ENCODE measurements at regions not wholly inside any gene's neighbourhood (a gene's known extent, or its start where the extent isn't known, plus 50 kb on each side); places are given as distances from the start of the nearest gene placed in this dataset.
A peak's percentile ranks its signal among the peaks of the same experiment; 100 is the strongest.

- TF ChIP-seq, protein P1, sequence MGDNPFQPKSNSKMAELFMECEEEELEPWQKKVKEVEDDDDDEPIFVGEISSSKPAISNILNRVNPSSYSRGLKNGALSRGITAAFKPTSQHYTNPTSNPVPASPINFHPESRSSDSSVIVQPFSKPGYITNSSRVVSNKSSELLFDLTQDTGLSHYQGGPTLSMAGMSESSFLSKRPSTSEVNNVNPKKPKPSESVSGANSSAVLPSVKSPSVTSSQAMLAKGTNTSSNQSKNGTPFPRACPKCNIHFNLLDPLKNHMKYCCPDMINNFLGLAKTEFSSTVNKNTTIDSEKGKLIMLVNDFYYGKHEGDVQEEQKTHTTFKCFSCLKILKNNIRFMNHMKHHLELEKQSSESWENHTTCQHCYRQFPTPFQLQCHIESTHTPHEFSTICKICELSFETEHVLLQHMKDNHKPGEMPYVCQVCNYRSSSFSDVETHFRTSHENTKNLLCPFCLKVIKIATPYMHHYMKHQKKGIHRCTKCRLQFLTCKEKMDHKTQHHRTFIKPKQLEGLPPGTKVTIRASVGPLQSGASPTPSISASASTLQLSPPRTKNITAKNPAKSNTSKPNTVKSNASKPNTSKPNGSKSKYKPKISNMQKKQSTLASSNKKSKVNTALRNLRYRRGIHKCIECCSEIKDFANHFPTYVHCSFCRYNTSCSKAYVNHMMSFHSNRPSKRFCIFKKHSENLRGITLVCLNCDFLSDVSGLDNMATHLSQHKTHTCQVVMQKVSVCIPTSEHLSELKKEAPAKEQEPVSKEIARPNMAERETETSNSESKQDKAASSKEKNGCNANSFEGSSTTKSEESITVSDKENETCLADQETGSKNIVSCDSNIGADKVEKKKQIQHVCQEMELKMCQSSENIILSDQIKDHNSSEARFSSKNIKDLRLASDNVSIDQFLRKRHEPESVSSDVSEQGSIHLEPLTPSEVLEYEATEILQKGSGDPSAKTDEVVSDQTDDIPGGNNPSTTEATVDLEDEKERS (CRISPR knock-in tag; IDR thresholded peaks at IDR 0.05), result peak; percentile 90; the same call in 1 of the 2 replicates
- peak; percentile 43; the same call in 1 of the 2 replicates for TF ChIP-seq SALL1 (CRISPR knock-in tag; IDR thresholded peaks at IDR 0.05)
- 0 out of 2 replicates have a peak, but pooled peaks have one; percentile 40 for TF ChIP-seq ZMYM2 (CRISPR knock-in tag; IDR thresholded peaks at IDR 0.05)
- peak; percentile 34; the same call in 1 of the 2 replicates for TF ChIP-seq RCOR2 (CRISPR knock-in tag; IDR thresholded peaks at IDR 0.05)
Observed at GRCh38 chr12:94836952-94837670, 166.4 kb downstream of the NDUFA12 start (continued).

DNA sequence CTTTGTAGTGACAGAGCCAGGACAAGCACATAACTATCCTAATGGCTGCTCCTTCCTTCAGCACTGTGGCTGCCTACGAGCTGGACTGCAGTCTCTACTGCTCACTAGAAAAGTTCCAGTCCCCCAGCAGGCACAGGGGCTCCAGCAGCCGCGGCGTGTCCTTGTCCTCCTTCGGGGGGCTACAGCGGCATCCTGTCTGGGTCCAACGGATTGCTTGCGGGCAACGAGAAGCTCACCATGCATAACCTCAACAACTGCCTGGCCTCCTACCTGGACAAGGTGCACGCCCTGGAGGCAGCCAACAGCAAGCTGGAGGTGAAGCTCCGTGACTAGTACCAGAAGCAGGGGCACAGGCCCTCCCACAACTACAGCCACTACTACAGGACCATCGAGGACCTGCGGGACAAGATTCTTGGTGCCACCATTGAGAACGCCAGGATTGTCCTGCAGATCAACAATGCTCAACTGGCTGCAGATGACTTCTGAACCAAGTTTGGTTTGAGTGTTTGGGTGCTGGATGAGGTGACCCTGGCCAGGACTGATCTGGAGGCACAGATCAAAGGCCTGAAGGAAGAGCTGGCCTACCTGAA, 169.4 kb downstream of the NDUFA12 start:
- FAIRE-seq, result no peak
- H3K9ac ChIP-seq (ENCODE audit: insufficient read depth, low read depth, low read length), result no peak overlapping the region
- H2AFZ ChIP-seq (ENCODE audit: low read length), result no peak overlapping the region
- no peak for ATAC-seq
- in situ Hi-C loops (cut with HindIII; ENCODE audit: extremely low pct_ligation_motif_present, low pct_unique_long_range_greater_than_20kb) (no loop called here), intact Hi-C loops (cut with micrococcal nuclease; ENCODE audit: unreplicated experiment) (loop anchor here (10.0 kb wide), 1 partner anchor 179 kb away; the partner anchor contains the start of gene TMCC3)
- no peaks in the 10 kb centered on the region for H4K20me1 ChIP-seq (ENCODE audit: insufficient read depth, low read length)
- no TSS peak for BruUV-seq (replicated peaks)
- no peak for DNase-seq (ENCODE audit: low spot score)
- WGBS (ENCODE audit: low lambda C conversion rate), result 40% methylated on average over 1 of the region's 14 CpGs
- no peaks in the 10 kb centered on the region for H3K36me3 ChIP-seq (replicated peaks in 1 of 2; ENCODE audit: control insufficient read depth in 1 of 2, insufficient read depth in 2 of 2, low read length in 2 of 2)
- ChIA-PET POLR2A (no interaction called here), CTCF (ENCODE audit: low intra/inter-chr PET ratio, low total read pairs) (no interaction called here)
- no peaks in the 10 kb centered on the region for H3K79me2 ChIP-seq (ENCODE audit: insufficient read depth, low read length)
- H3K27ac ChIP-seq (ENCODE audit: extremely low read length, insufficient read depth, low read length), result no peak overlapping the region
- H3K4me2 ChIP-seq (ENCODE audit: low read depth, low read length), result no peak overlapping the region
- H3K4me1 ChIP-seq (ENCODE audit: insufficient read depth, low read length), result peaks cover 10% of the 10 kb centered on the region
- no peaks in the 10 kb centered on the region for H3K9me3 ChIP-seq (ENCODE audit: low read length)
- H3K27me3 ChIP-seq (ENCODE audit: control insufficient read depth in 1 of 2, insufficient read depth in 2 of 2, low read length in 2 of 2), result no peaks in the 10 kb centered on the region; a peak in 1 of 5 replicates
- no peak overlapping the region for H3K4me3 ChIP-seq (replicated peaks in 1 of 3; ENCODE audit: insufficient read depth in 1 of 3, low read depth in 2 of 3, low read length in 3 of 3)
- TF ChIP-seq CHD2 (IDR thresholded peaks at IDR 0.05; ENCODE audit: low read depth, low read length) (no peak), SKI (IDR thresholded peaks at IDR 0.05; ENCODE audit: partially characterized antibody) (no peak), ZKSCAN8 (CRISPR knock-in tag; IDR thresholded peaks at IDR 0.05; ENCODE audit: borderline replicate concordance) (no peak), HDAC2 (CRISPR knock-in tag; IDR thresholded peaks at IDR 0.05) (no peak), FIP1L1 (IDR thresholded peaks at IDR 0.05; ENCODE audit: borderline replicate concordance, insufficient read depth, low read depth, low read length) (no peak), ATF7-NPFF (CRISPR knock-in tag; IDR thresholded peaks at IDR 0.05; ENCODE audit: low read depth) (no peak), ZNF784 (CRISPR knock-in tag; IDR thresholded peaks at IDR 0.05; ENCODE audit: borderline replicate concordance) (no peak), ZNF24 (IDR thresholded peaks at IDR 0.05) (no peak), TIGD3 (CRISPR knock-in tag; IDR thresholded peaks at IDR 0.05; ENCODE audit: borderline replicate concordance) (no peak), RFXANK (CRISPR knock-in tag; IDR thresholded peaks at IDR 0.05) (no peak), ZNF737 (CRISPR knock-in tag; IDR thresholded peaks at IDR 0.05; ENCODE audit: borderline replicate concordance) (no peak)
